Erythroblast (primary cell): ENCODE measurements at regions not wholly inside any gene's neighbourhood (a gene's known extent, or its start where the extent isn't known, plus 50 kb on each side); places are given as distances from the start of the nearest gene placed in this dataset.
"Not testable (repeated sequence)": the region's sequence is repeated elsewhere in the genome, so short reads cannot be mapped to it uniquely, and the experiment has no call there.

Source experiments
- DNase-seq, 2 experiments: peaks; one replicate each; lab custom pipeline; 2025; lab: John Stamatoyannopoulos, UW
- GATA1 ChIP-seq: IDR thresholded peaks from 2 replicates; pipeline ENCODE4 v1.6.1; 2011; ENCODE audit warnings: low read depth, mild to moderate bottlenecking, control low read depth, low read length, moderate library complexity
- POLR2A ChIP-seq: IDR thresholded peaks from 2 replicates; pipeline ENCODE4 v1.6.1; 2011; ENCODE audit warnings: mild to moderate bottlenecking, low read length

- TF ChIP-seq GATA1 = no peak
- no peak for TF ChIP-seq POLR2A
- no peak for DNase-seq
Measured at GRCh38 chr6:149235130-149235561, 82.4 kb upstream of the TAB2 start.

- TF ChIP-seq POLR2A (no peak), GATA1 (no peak)
- no peak for DNase-seq
Measured at GRCh38 chr6:149236589-149236988, 80.9 kb upstream of the TAB2 start.

GRCh38 chr6:149237464-149237863, 80.0 kb upstream of the TAB2 start:
- DNase-seq = no peak
- TF ChIP-seq POLR2A (no peak), GATA1 (no peak)

GRCh38 chr6:149239573-149240209, 77.8 kb upstream of the TAB2 start:
- DNase-seq = no peak
- no peak for TF ChIP-seq POLR2A
- TF ChIP-seq GATA1 = no peak

- no peak for DNase-seq
- TF ChIP-seq GATA1 (no peak), POLR2A (no peak)
Measured at GRCh38 chr6:149242883-149243282, 74.6 kb upstream of the TAB2 start.

- TF ChIP-seq POLR2A = no peak
- TF ChIP-seq GATA1 = no peak
- DNase-seq = no peak
Measured at GRCh38 chr6:149244105-149244504, 73.4 kb upstream of the TAB2 start.

- DNase-seq = no peak
- TF ChIP-seq POLR2A (no peak), GATA1 (no peak)
Measured at GRCh38 chr6:149246691-149247384, 70.7 kb upstream of the TAB2 start.

GRCh38 chr6:149247385-149247763, 70.1 kb upstream of the TAB2 start:
- no peak for DNase-seq
- TF ChIP-seq POLR2A (no peak), GATA1 (no peak)

- not testable (repeated sequence) for DNase-seq
Measured at GRCh38 chr6:149248263-149248662, 69.2 kb upstream of the TAB2 start.

GRCh38 chr6:149248693-149249369, 68.7 kb upstream of the TAB2 start:
- peak; percentile 11 to 12 for DNase-seq
- TF ChIP-seq POLR2A (no peak), GATA1 (no peak)

GRCh38 chr6:149249370-149250357, 67.8 kb upstream of the TAB2 start:
- no peak for DNase-seq
- TF ChIP-seq POLR2A (no peak), GATA1 (no peak)

GRCh38 chr6:149250951-149251350, 66.6 kb upstream of the TAB2 start:
- TF ChIP-seq GATA1 = no peak
- no peak for TF ChIP-seq POLR2A
- DNase-seq = no peak

- TF ChIP-seq GATA1 (no peak), POLR2A (no peak)
- no peak for DNase-seq
Measured at GRCh38 chr6:149252622-149253021, 64.9 kb upstream of the TAB2 start.
